HEK293 (cell line): ENCODE measurements at regions not wholly inside any gene's neighbourhood (a gene's known extent, or its start where the extent isn't known, plus 50 kb on each side); places are given as distances from the start of the nearest gene placed in this dataset.

ENCODE experiments used
- BCL6B ChIP-seq: fragments of 450-650 bp; formaldehyde crosslinking; IDR thresholded peaks from 2 replicates; pipeline ENCODE4 v1.5.1; 2017; ENCODE audit warnings: missing biosample characterization, missing genetic modification characterization
- GLI4 ChIP-seq: fragments of 450-650 bp; formaldehyde crosslinking; IDR thresholded peaks from 2 replicates; pipeline ENCODE4 v1.5.1; 2016; ENCODE audit warnings: missing biosample characterization, missing genetic modification characterization
- GLIS2 ChIP-seq: fragments of 450-650 bp; formaldehyde crosslinking; IDR thresholded peaks from 2 replicates; pipeline ENCODE4 v1.5.1; 2016; ENCODE audit warnings: missing biosample characterization, missing genetic modification characterization
- HOXD13 ChIP-seq: sonication (generic); formaldehyde crosslinking; IDR thresholded peaks from 2 replicates; pipeline ENCODE4 v1.8.0; 2022; ENCODE audit warnings: missing genetic modification reagents, borderline replicate concordance
- PATZ1 ChIP-seq: fragments of 450-650 bp; formaldehyde crosslinking; IDR thresholded peaks from 2 replicates; pipeline ENCODE4 v1.5.1; 2016; ENCODE audit warnings: missing biosample characterization, missing genetic modification characterization
- PRDM4 ChIP-seq: fragments of 450-650 bp; formaldehyde crosslinking; IDR thresholded peaks from 2 replicates; pipeline ENCODE4 v1.5.1; 2017; ENCODE audit warnings: missing biosample characterization, missing genetic modification characterization
- REPIN1 ChIP-seq: fragments of 450-650 bp; formaldehyde crosslinking; IDR thresholded peaks from 2 replicates; pipeline ENCODE4 v1.5.1; 2017; ENCODE audit warnings: missing biosample characterization, missing genetic modification characterization, low read depth
- TRIM28 ChIP-seq: IDR thresholded peaks from 2 replicates; pipeline ENCODE4 v1.6.1; 2011; ENCODE audit warnings: low read length, control low read depth, borderline replicate concordance
- ZBTB20 ChIP-seq: fragments of 450-650 bp; formaldehyde crosslinking; IDR thresholded peaks from 2 replicates; pipeline ENCODE4 v1.5.1; 2016; ENCODE audit warnings: missing biosample characterization, missing genetic modification characterization
- ZBTB21 ChIP-seq: fragments of 450-650 bp; formaldehyde crosslinking; IDR thresholded peaks from 2 replicates; pipeline ENCODE4 v1.5.1; 2017; ENCODE audit warnings: missing biosample characterization, missing genetic modification characterization
- ZIC2 ChIP-seq: fragments of 450-650 bp; formaldehyde crosslinking; IDR thresholded peaks from 2 replicates; pipeline ENCODE4 v1.5.1; 2016; ENCODE audit warnings: missing biosample characterization, missing genetic modification characterization
- ZNF174 ChIP-seq: fragments of 450-650 bp; formaldehyde crosslinking; IDR thresholded peaks from 2 replicates; pipeline ENCODE4 v1.5.0; 2017; ENCODE audit warnings: missing biosample characterization, mild to moderate bottlenecking, missing genetic modification characterization
- ZNF324 ChIP-seq: fragments of 450-650 bp; formaldehyde crosslinking; IDR thresholded peaks from 2 replicates; pipeline ENCODE4 v1.5.1; 2016; ENCODE audit warnings: missing biosample characterization, missing genetic modification characterization
- ZNF354C ChIP-seq: fragments of 450-650 bp; formaldehyde crosslinking; IDR thresholded peaks from 2 replicates; pipeline ENCODE4 v1.5.1; 2016; ENCODE audit warnings: missing biosample characterization, missing genetic modification characterization, low read depth, borderline replicate concordance
- ZNF362 ChIP-seq: fragments of 450-650 bp; formaldehyde crosslinking; IDR thresholded peaks from 2 replicates; pipeline ENCODE4 v1.5.1; 2016; ENCODE audit warnings: missing biosample characterization, missing genetic modification characterization
- ZNF391 ChIP-seq: fragments of 450-650 bp; formaldehyde crosslinking; IDR thresholded peaks from 2 replicates; pipeline ENCODE4 v1.5.1; 2016; ENCODE audit warnings: low read depth, missing biosample characterization, missing genetic modification characterization, borderline replicate concordance
- ZNF423 ChIP-seq: fragments of 450-650 bp; formaldehyde crosslinking; IDR thresholded peaks from 2 replicates; pipeline ENCODE4 v1.5.1; 2016; ENCODE audit warnings: missing biosample characterization, missing genetic modification characterization
- ZNF580 ChIP-seq: fragments of 450-650 bp; formaldehyde crosslinking; IDR thresholded peaks from 2 replicates; pipeline ENCODE4 v1.5.1; 2016; ENCODE audit warnings: missing biosample characterization, missing genetic modification characterization
- ZNF600 ChIP-seq: fragments of 450-650 bp; formaldehyde crosslinking; IDR thresholded peaks from 2 replicates; pipeline ENCODE4 v1.5.1; 2016; ENCODE audit warnings: missing biosample characterization, missing genetic modification characterization
- ZNF791 ChIP-seq: fragments of 450-650 bp; formaldehyde crosslinking; IDR thresholded peaks from 2 replicates; pipeline ENCODE4 v1.5.1; 2016; ENCODE audit warnings: missing biosample characterization, missing genetic modification characterization
- ZSCAN5A ChIP-seq: fragments of 450-650 bp; formaldehyde crosslinking; IDR thresholded peaks from 2 replicates; pipeline ENCODE4 v1.5.1; 2016; ENCODE audit warnings: missing biosample characterization, missing genetic modification characterization
- TF ChIP-seq, protein P1 (sequence below): fragments of 450-650 bp; formaldehyde crosslinking; IDR thresholded peaks from 2 replicates; pipeline ENCODE4 v1.5.1; 2017; ENCODE audit warnings: missing biosample characterization, missing genetic modification characterization
- TF ChIP-seq, protein P2 (sequence below): fragments of 450-650 bp; formaldehyde crosslinking; IDR thresholded peaks from 2 replicates; pipeline ENCODE4 v1.5.1; 2016; ENCODE audit warnings: missing biosample characterization, missing genetic modification characterization
- TF ChIP-seq, protein P3 (sequence below): fragments of 450-650 bp; formaldehyde crosslinking; IDR thresholded peaks from 2 replicates; pipeline ENCODE4 v1.5.1; 2016; ENCODE audit warnings: missing biosample characterization, missing genetic modification characterization

DNA sequence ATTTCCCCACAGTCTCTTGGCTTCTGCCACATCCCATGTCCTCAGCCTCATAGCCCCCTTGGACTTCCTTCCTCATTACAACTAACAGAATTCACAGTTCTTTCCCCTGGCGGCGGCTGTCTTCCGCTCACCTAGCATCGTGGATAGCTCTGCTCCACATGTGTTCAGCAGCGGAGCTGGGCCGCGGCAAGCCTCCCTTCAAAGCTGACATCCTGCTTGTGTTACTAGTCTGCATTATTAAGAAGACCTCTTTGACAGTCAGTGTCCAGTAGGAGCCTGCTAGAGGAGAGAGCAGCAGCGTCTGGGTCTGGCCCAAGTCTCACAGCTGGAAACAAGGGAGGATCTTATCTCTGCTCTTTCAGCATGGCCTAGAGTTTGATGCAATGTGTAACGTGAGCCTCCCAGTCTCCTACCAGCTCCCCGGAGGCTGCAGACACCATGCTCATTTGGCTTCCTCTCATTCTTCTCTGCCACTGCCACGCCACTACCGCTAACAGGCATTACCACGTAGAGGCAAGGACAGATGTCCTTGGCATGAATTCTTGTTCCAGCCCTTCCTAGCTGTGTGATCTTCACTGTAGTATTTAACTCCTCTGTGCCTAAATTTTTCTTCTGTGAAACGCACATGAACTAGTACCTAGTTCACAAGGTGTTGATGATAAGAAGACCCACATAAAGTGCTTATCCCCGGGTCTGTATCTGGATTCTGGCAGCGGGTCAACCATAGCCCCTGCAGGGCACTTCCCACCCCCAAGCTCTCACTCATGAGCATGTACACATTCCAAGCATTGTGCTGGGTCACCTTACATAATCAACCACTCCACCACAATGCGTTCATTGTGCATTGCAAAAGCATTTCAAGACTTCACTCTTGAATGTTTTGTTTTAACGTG is 107.1 kb upstream of the BACH2 start (continued):
- TF ChIP-seq HOXD13 = no peak
- no peak for TF ChIP-seq PRDM4 (tag by site-specific recombination)
- no peak for TF ChIP-seq ZNF423 (tag by site-specific recombination)
- no peak for TF ChIP-seq ZNF791 (tag by site-specific recombination)
- no peak for TF ChIP-seq REPIN1 (tag by site-specific recombination)
- no peak for TF ChIP-seq ZNF354C (tag by site-specific recombination)
- TF ChIP-seq GLI4 (tag by site-specific recombination) = no peak
- 0 out of 2 replicates have a peak, but pooled peaks have one; percentile 21 for TF ChIP-seq ZNF600 (tag by site-specific recombination)
- TF ChIP-seq GLIS2 (tag by site-specific recombination) = no peak
- TF ChIP-seq TRIM28 = peak; percentile 97
- TF ChIP-seq ZNF580 = peak; percentile 62
- no peak for TF ChIP-seq ZSCAN5A
- TF ChIP-seq ZNF174 (tag by site-specific recombination) = no peak
- TF ChIP-seq BCL6B (tag by site-specific recombination) = no peak
- TF ChIP-seq, protein P1, sequence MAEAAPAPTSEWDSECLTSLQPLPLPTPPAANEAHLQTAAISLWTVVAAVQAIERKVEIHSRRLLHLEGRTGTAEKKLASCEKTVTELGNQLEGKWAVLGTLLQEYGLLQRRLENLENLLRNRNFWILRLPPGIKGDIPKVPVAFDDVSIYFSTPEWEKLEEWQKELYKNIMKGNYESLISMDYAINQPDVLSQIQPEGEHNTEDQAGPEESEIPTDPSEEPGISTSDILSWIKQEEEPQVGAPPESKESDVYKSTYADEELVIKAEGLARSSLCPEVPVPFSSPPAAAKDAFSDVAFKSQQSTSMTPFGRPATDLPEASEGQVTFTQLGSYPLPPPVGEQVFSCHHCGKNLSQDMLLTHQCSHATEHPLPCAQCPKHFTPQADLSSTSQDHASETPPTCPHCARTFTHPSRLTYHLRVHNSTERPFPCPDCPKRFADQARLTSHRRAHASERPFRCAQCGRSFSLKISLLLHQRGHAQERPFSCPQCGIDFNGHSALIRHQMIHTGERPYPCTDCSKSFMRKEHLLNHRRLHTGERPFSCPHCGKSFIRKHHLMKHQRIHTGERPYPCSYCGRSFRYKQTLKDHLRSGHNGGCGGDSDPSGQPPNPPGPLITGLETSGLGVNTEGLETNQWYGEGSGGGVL (tag by site-specific recombination) = no peak
- TF ChIP-seq PATZ1 = 0 out of 2 replicates have a peak, but pooled peaks have one; percentile 31
- TF ChIP-seq ZNF391 = no peak
- TF ChIP-seq ZNF362 (tag by site-specific recombination) = no peak
- TF ChIP-seq ZIC2 (tag by site-specific recombination) = peak; percentile 41; the same call in 1 of the 2 replicates
- peak; percentile 73 for TF ChIP-seq ZBTB20 (tag by site-specific recombination)
- TF ChIP-seq, protein P2, sequence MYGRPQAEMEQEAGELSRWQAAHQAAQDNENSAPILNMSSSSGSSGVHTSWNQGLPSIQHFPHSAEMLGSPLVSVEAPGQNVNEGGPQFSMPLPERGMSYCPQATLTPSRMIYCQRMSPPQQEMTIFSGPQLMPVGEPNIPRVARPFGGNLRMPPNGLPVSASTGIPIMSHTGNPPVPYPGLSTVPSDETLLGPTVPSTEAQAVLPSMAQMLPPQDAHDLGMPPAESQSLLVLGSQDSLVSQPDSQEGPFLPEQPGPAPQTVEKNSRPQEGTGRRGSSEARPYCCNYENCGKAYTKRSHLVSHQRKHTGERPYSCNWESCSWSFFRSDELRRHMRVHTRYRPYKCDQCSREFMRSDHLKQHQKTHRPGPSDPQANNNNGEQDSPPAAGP (tag by site-specific recombination) = peak; percentile 65; the same call in 1 of the 2 replicates
- TF ChIP-seq ZNF324 (tag by site-specific recombination) = 0 out of 2 replicates have a peak, but pooled peaks have one; percentile 8
- TF ChIP-seq, protein P3, sequence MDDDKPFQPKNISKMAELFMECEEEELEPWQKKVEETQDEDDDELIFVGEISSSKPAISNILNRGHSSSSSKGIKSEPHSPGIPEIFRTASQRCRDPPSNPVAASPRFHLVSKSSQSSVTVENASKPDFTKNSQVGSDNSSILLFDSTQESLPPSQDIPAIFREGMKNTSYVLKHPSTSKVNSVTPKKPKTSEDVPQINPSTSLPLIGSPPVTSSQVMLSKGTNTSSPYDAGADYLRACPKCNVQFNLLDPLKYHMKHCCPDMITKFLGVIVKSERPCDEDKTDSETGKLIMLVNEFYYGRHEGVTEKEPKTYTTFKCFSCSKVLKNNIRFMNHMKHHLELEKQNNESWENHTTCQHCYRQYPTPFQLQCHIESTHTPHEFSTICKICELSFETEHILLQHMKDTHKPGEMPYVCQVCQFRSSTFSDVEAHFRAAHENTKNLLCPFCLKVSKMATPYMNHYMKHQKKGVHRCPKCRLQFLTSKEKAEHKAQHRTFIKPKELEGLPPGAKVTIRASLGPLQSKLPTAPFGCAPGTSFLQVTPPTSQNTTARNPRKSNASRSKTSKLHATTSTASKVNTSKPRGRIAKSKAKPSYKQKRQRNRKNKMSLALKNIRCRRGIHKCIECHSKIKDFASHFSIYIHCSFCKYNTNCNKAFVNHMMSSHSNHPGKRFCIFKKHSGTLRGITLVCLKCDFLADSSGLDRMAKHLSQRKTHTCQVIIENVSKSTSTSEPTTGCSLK (tag by site-specific recombination) = no peak
- no peak for TF ChIP-seq ZBTB21 (tag by site-specific recombination)
